SK-N-SH (cell line): ENCODE measurements at regions not wholly inside any gene's neighbourhood (a gene's known extent, or its start where the extent isn't known, plus 50 kb on each side); places are given as distances from the start of the nearest gene placed in this dataset.

ENCODE experiments used
- CTCF ChIP-seq: fragments of 200-600 bp; sonication (generic); IDR thresholded peaks from 2 replicates; pipeline ENCODE4 v1.6.1; 2017; ENCODE audit warnings: antibody characterized with exemption, mild to moderate bottlenecking, moderate library complexity
- EZH2phosphoT487 ChIP-seq: fragments of 200-600 bp; sonication (generic); IDR thresholded peaks from 2 replicates; pipeline ENCODE4 v1.6.1; 2017; ENCODE audit warnings: low read depth, mixed run types, mild to moderate bottlenecking, antibody characterized with exemption, moderate library complexity, borderline replicate concordance
- FOXJ3 ChIP-seq: sonication (generic); formaldehyde crosslinking; IDR thresholded peaks from 2 replicates; pipeline ENCODE4 v1.5.1; 2020; ENCODE audit warnings: mild to moderate bottlenecking, missing genetic modification reagents
- FOXM1 ChIP-seq: IDR thresholded peaks from 2 replicates; pipeline ENCODE4 v1.4.0; 2012; ENCODE audit warnings: low read depth, mild to moderate bottlenecking
- JUND ChIP-seq: IDR thresholded peaks from 2 replicates; pipeline ENCODE4 v1.4.0; 2012
- MAX ChIP-seq: IDR thresholded peaks from 2 replicates; pipeline ENCODE4 v1.4.0; 2012; ENCODE audit warnings: low read depth
- PBX3 ChIP-seq: IDR thresholded peaks from 2 replicates; pipeline ENCODE4; 2012
- POLR2AphosphoS5 ChIP-seq: IDR thresholded peaks from 2 replicates; pipeline ENCODE4 v1.6.1; 2012; ENCODE audit warnings: low read depth, low read length
- RXRA ChIP-seq: IDR thresholded peaks from 2 replicates; pipeline ENCODE4 v1.4.0; 2012; ENCODE audit warnings: low read depth, mild to moderate bottlenecking, borderline replicate concordance
- SIN3A ChIP-seq: IDR thresholded peaks from 2 replicates; pipeline ENCODE4 v1.6.1; 2012; ENCODE audit warnings: low read depth, mild to moderate bottlenecking, low read length, moderate library complexity, borderline replicate concordance
- SMC3 ChIP-seq: IDR thresholded peaks from 2 replicates; pipeline ENCODE4 v1.6.1; 2012; ENCODE audit warnings: low read depth, low read length, improper control_type of control experiment
- TAF1 ChIP-seq: IDR thresholded peaks from 2 replicates; pipeline ENCODE4 v1.6.1; 2012; ENCODE audit warnings: low read depth, mild to moderate bottlenecking, low read length, moderate library complexity, borderline replicate concordance
- ZBTB33 ChIP-seq: IDR thresholded peaks from 2 replicates; pipeline ENCODE4 v1.4.0; 2012; ENCODE audit warnings: low read depth, borderline replicate concordance

GRCh38 chr2:181363164-181363563 is 94.0 kb upstream of the ITGA4 start:
- TF ChIP-seq POLR2AphosphoS5 (no peak), JUND (no peak), CTCF (no peak), FOXM1 (no peak), FOXJ3 (CRISPR knock-in tag) (no peak), SMC3 (no peak), SIN3A (no peak), EZH2phosphoT487 (no peak), TAF1 (no peak), MAX (no peak), ZBTB33 (no peak), PBX3 (no peak), RXRA (no peak)
